H1 (cell line): ENCODE measurements at regions not wholly inside any gene's neighbourhood (a gene's known extent, or its start where the extent isn't known, plus 50 kb on each side); places are given as distances from the start of the nearest gene placed in this dataset.

Experiments used
- CHD2 ChIP-seq: IDR thresholded peaks from 2 replicates; pipeline ENCODE4 v1.6.1; 2012; ENCODE audit warnings: low read length, improper control_type of control experiment
- POLR2A ChIP-seq, 2 experiments: IDR thresholded peaks; 1 replicate in 1 of 2; 2 replicates in 1 of 2; pipeline ENCODE4 v1.6.1; 2011; ENCODE audit warnings: low read depth in 2 of 2, low read length in 2 of 2, mild to moderate bottlenecking in 2 of 2; ENCODE audit errors: control extremely low read depth in 1 of 2
- TAF1 ChIP-seq: IDR thresholded peaks from 2 replicates; pipeline ENCODE4 v1.6.1; 2011; ENCODE audit warnings: mild to moderate bottlenecking, low read depth, low read length
- TBP ChIP-seq: IDR thresholded peaks from 2 replicates; pipeline ENCODE4 v1.6.1; 2011; ENCODE audit warnings: low read depth, low read length, improper control_type of control experiment
- TF ChIP-seq, protein P1 (sequence below), 3 experiments: IDR thresholded peaks; 1 replicate in 2 of 3; 2 replicates in 1 of 3; pipeline versions ENCODE4 v1.5.1 to v1.6.1; 2011; ENCODE audit warnings: low read length in 3 of 3, mild to moderate bottlenecking in 3 of 3, inconsistent platforms in 2 of 3, low read depth in 1 of 3, moderate library complexity in 1 of 3; ENCODE audit not compliant: insufficient read depth in 1 of 3; ENCODE audit errors: control extremely low read depth in 1 of 3

- TF ChIP-seq, protein P1, sequence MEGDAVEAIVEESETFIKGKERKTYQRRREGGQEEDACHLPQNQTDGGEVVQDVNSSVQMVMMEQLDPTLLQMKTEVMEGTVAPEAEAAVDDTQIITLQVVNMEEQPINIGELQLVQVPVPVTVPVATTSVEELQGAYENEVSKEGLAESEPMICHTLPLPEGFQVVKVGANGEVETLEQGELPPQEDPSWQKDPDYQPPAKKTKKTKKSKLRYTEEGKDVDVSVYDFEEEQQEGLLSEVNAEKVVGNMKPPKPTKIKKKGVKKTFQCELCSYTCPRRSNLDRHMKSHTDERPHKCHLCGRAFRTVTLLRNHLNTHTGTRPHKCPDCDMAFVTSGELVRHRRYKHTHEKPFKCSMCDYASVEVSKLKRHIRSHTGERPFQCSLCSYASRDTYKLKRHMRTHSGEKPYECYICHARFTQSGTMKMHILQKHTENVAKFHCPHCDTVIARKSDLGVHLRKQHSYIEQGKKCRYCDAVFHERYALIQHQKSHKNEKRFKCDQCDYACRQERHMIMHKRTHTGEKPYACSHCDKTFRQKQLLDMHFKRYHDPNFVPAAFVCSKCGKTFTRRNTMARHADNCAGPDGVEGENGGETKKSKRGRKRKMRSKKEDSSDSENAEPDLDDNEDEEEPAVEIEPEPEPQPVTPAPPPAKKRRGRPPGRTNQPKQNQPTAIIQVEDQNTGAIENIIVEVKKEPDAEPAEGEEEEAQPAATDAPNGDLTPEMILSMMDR (IDR thresholded peaks at IDR 0.05; ENCODE audit: control extremely low read depth in 1 of 3, insufficient read depth in 1 of 3, low read depth in 1 of 3, low read length in 3 of 3): no peak
- TF ChIP-seq POLR2A (IDR thresholded peaks at IDR 0.05; ENCODE audit: control extremely low read depth in 1 of 2, low read depth in 2 of 2, low read length in 2 of 2): no peak
- TF ChIP-seq TBP: no peak
- no peak for TF ChIP-seq TAF1
- no peak for TF ChIP-seq CHD2
Measured at GRCh38 chr16:26240807-26241206, 549.0 kb downstream of the HS3ST4 start.
